Endothelial cell of umbilical vein (primary cell): ENCODE measurements at regions not wholly inside any gene's neighbourhood (a gene's known extent, or its start where the extent isn't known, plus 50 kb on each side); places are given as distances from the start of the nearest gene placed in this dataset.

ENCODE experiments used
- CTCF ChIP-seq, 2 donors: IDR thresholded peaks; 1 replicate in 1 of 2; 2 replicates in 1 of 2; pipeline ENCODE4 v1.5.1; 2011; ENCODE audit warnings: low read length in 2 of 2, mild to moderate bottlenecking in 2 of 2, moderate library complexity in 2 of 2, control low read depth in 1 of 2, inconsistent platforms in 1 of 2, low read depth in 1 of 2; ENCODE audit not compliant: insufficient read depth in 1 of 2; ENCODE audit errors: extremely low read depth in 1 of 2
- EZH2 ChIP-seq: IDR thresholded peaks from 2 replicates; pipeline ENCODE4 v1.6.1; 2012; ENCODE audit warnings: borderline replicate concordance, low read depth, mild to moderate bottlenecking, moderate library complexity, low read length, inconsistent platforms; ENCODE audit not compliant: severe bottlenecking
- MAX ChIP-seq: IDR thresholded peaks from 2 replicates; pipeline ENCODE4 v1.6.1; 2011; ENCODE audit not compliant: insufficient read depth, insufficient read length
- POLR2A ChIP-seq: IDR thresholded peaks from 2 replicates; pipeline ENCODE4 v1.6.1; 2012; ENCODE audit warnings: low read depth, mild to moderate bottlenecking, control low read depth, low read length
- POLR2AphosphoS5 ChIP-seq: IDR thresholded peaks from 2 replicates; pipeline ENCODE4 v1.6.1; 2012; ENCODE audit warnings: low read depth, mild to moderate bottlenecking, control low read depth, low read length, moderate library complexity; ENCODE audit not compliant: insufficient read depth

GRCh38 chr2:62340994-62341484 lies 145.1 kb downstream of the B3GNT2 start:
- TF ChIP-seq CTCF (IDR thresholded peaks at IDR 0.05; ENCODE audit: extremely low read depth in 1 of 2, insufficient read depth in 1 of 2, low read depth in 1 of 2, low read length in 2 of 2) (no peak), POLR2AphosphoS5 (no peak), EZH2 (no peak), MAX (no peak), POLR2A (no peak)
